Gastroesophageal sphincter (tissue), 3 donors: ENCODE measurements at regions not wholly inside any gene's neighbourhood (a gene's known extent, or its start where the extent isn't known, plus 50 kb on each side); places are given as distances from the start of the nearest gene placed in this dataset.

Experiments
- POLR2A ChIP-seq, 2 donors: fragments of 450-650 bp; IDR thresholded peaks; one replicate each; pipeline ENCODE4 v1.6.1; 2017; ENCODE audit warnings: antibody characterized with exemption in 2 of 2, mild to moderate bottlenecking in 2 of 2, moderate library complexity in 1 of 2
- POLR2AphosphoS5 ChIP-seq: sonication (generic); formaldehyde crosslinking; IDR thresholded peaks from one replicate; pipeline ENCODE4 v1.6.1; 2017; ENCODE audit warnings: antibody characterized with exemption
- TF ChIP-seq, protein P1 (sequence below), 4 experiments: fragments of 200-600 bp in 2 of 4; fragments of 450-650 bp in 2 of 4; sonication (generic) in 1 of 4; IDR thresholded peaks; one replicate each; pipeline ENCODE4 v1.5.1; 2017 to 2019; ENCODE audit warnings: antibody characterized with exemption in 4 of 4, mild to moderate bottlenecking in 2 of 4, moderate library complexity in 2 of 4

DNA sequence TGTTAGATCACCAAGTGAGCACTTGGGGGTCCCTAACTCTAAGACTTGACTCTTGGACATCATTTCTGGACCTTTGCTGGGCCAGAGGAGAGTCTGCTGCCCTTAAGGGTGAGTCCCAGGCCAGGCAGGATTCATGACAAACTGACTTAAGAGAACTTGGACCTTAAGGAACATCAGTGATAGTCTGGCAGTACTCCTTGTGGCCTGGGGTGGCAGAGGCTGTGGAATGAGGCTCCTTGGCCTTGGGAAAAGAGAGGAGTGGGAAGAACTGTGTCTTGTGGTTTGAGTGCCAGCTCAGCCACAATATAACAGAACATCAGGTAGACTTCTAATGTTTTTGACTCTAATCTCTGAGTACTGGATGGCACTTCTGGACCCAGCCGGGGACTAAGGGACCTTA is 478.7 kb downstream of the MEI4 start:
- no peak for TF ChIP-seq POLR2A (IDR thresholded peaks at IDR 0.05)
- TF ChIP-seq, protein P1, sequence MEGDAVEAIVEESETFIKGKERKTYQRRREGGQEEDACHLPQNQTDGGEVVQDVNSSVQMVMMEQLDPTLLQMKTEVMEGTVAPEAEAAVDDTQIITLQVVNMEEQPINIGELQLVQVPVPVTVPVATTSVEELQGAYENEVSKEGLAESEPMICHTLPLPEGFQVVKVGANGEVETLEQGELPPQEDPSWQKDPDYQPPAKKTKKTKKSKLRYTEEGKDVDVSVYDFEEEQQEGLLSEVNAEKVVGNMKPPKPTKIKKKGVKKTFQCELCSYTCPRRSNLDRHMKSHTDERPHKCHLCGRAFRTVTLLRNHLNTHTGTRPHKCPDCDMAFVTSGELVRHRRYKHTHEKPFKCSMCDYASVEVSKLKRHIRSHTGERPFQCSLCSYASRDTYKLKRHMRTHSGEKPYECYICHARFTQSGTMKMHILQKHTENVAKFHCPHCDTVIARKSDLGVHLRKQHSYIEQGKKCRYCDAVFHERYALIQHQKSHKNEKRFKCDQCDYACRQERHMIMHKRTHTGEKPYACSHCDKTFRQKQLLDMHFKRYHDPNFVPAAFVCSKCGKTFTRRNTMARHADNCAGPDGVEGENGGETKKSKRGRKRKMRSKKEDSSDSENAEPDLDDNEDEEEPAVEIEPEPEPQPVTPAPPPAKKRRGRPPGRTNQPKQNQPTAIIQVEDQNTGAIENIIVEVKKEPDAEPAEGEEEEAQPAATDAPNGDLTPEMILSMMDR (IDR thresholded peaks at IDR 0.05), result no peak
- TF ChIP-seq POLR2AphosphoS5, result no peak
